ENCODE measurements at regions not wholly inside any gene's neighbourhood (a gene's known extent, or its start where the extent isn't known, plus 50 kb on each side); places are given as distances from the start of the nearest gene placed in this dataset.

DNA sequence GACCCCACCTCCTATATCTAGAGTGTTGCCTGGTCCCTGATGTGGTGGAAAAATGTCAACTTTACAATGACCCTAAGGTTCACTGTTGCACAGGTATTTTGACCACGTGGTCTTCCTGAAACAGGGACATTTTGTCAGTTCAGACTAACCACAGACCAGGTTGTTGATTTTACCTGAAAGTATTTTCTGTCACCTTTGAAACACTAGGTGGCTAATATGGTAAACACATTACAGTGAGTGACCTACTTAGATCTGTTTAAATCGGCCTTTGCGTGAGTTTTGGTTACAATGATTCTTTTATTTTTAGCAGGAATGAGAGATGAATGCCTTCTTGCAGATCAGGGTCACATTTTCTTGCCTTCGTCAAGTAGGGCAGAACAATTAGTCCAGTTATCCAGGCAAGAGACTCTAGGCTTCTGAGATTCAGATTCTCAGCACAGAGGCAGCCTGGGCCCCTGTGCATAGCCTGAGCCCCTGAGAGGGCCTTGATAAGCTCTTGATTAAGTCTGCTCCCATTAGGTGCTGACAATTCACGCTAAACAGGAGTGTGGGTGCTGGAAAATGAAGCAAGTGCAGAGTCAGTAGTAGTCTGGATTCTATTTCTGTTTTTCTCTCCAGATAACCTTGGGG, 226.2 kb downstream of the KCNS3 start:
- ATAC-seq (replicated peaks; ENCODE audit: extremely low read depth, poor library complexity, severe bottlenecking) (no peak), DNase-seq (ENCODE audit: low spot score in 2 of 2) (no peak)
- Mint-ChIP-seq H3K36me3 (ENCODE audit: insufficient read depth) (no peaks in the 10 kb centered on the region), H3K27ac (ENCODE audit: low read depth) (no peak overlapping the region), H3K4me3 (no peak overlapping the region), H3K27me3 (no peaks in the 10 kb centered on the region), H3K9me3 (no peaks in the 10 kb centered on the region), H3K4me1 (no peaks in the 10 kb centered on the region)

GRCh38 chr2:18096836-18097405, 218.5 kb downstream of the KCNS3 start:
- Mint-ChIP-seq H3K4me3 (no peak overlapping the region), H3K27ac (ENCODE audit: low read depth) (no peak overlapping the region), H3K4me1 (no peaks in the 10 kb centered on the region), H3K27me3 (no peaks in the 10 kb centered on the region), H3K36me3 (ENCODE audit: insufficient read depth) (peaks cover 2% of the 10 kb centered on the region), H3K9me3 (no peaks in the 10 kb centered on the region)
- ATAC-seq (replicated peaks; ENCODE audit: extremely low read depth, poor library complexity, severe bottlenecking) (no peak), DNase-seq (ENCODE audit: low spot score in 2 of 2) (no peak)

DNA sequence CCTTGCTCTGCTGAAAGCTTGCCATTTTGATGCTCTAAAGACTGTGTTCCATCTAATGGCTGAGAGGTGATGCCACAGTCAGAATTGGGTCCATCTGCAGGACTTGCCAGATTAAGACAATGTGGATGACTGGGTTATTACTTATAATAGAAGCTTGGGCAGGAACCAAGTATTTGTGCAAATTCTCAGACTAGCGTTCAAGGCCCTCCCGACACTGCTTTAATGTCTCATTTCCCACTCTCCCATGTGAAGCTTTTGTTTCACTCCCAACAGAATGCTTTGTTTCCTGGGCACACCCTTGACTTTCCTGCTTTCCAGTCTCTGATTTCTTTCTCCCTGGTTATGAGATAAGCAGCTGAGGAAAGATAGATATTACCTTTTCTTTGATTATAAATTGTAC, 215.8 kb downstream of the KCNS3 start:
- H3K4me1 Mint-ChIP-seq, result no peaks in the 10 kb centered on the region
- no peak overlapping the region for H3K4me3 Mint-ChIP-seq
- no peaks in the 10 kb centered on the region for H3K27me3 Mint-ChIP-seq
- no peaks in the 10 kb centered on the region for H3K9me3 Mint-ChIP-seq
- no peak for DNase-seq (ENCODE audit: low spot score in 2 of 2)
- H3K27ac Mint-ChIP-seq (ENCODE audit: low read depth), result no peak overlapping the region
- no peak for ATAC-seq (replicated peaks; ENCODE audit: extremely low read depth, poor library complexity, severe bottlenecking)
- peaks cover 2% of the 10 kb centered on the region for H3K36me3 Mint-ChIP-seq (ENCODE audit: insufficient read depth)

DNA sequence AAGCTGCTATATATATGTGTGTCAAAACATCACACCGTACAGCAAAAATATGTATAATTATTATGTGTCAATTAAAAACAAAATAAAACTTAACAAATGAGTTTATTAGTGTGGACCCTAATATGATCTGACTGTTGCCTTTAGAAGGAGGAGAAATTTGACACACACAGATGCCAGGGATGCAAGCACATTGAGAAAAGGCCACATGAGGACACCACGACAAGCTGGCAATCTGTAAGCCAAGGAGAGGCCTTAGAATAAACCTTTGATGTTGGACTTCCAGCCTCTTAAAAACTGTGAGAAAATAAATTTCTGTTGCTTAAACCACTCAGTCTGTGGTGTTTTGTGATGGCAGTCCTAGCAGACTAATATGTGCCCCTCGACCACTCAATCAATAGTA, 214.7 kb downstream of the KCNS3 start:
- no peaks in the 10 kb centered on the region for H3K4me1 Mint-ChIP-seq
- H3K27ac Mint-ChIP-seq (ENCODE audit: low read depth), result no peak overlapping the region
- no peak overlapping the region for H3K4me3 Mint-ChIP-seq
- H3K9me3 Mint-ChIP-seq, result no peaks in the 10 kb centered on the region
- H3K36me3 Mint-ChIP-seq (ENCODE audit: insufficient read depth), result peaks cover 2% of the 10 kb centered on the region
- DNase-seq (ENCODE audit: low spot score in 2 of 2) (no peak), ATAC-seq (replicated peaks; ENCODE audit: extremely low read depth, poor library complexity, severe bottlenecking) (no peak)
- H3K27me3 Mint-ChIP-seq, result peaks cover 5% of the 10 kb centered on the region

GRCh38 chr2:18092760-18093159, 214.3 kb downstream of the KCNS3 start:
- ATAC-seq (replicated peaks; ENCODE audit: extremely low read depth, poor library complexity, severe bottlenecking) (no peak), DNase-seq (ENCODE audit: low spot score in 2 of 2) (no peak)
- Mint-ChIP-seq H3K36me3 (ENCODE audit: insufficient read depth) (peaks cover 2% of the 10 kb centered on the region), H3K27me3 (peaks cover 9% of the 10 kb centered on the region), H3K4me1 (no peaks in the 10 kb centered on the region), H3K4me3 (no peak overlapping the region), H3K9me3 (no peaks in the 10 kb centered on the region), H3K27ac (ENCODE audit: low read depth) (no peak overlapping the region)

- DNase-seq (ENCODE audit: low spot score in 2 of 2) (no peak), ATAC-seq (replicated peaks; ENCODE audit: extremely low read depth, poor library complexity, severe bottlenecking) (no peak)
- no peak overlapping the region for H3K4me3 Mint-ChIP-seq
- no peaks in the 10 kb centered on the region for H3K9me3 Mint-ChIP-seq
- no peak overlapping the region for H3K27ac Mint-ChIP-seq (ENCODE audit: low read depth)
- H3K36me3 Mint-ChIP-seq (ENCODE audit: insufficient read depth), result no peaks in the 10 kb centered on the region
- no peaks in the 10 kb centered on the region for H3K4me1 Mint-ChIP-seq
- H3K27me3 Mint-ChIP-seq, result peaks cover 9% of the 10 kb centered on the region
Measured at GRCh38 chr2:18085593-18085992, 207.1 kb downstream of the KCNS3 start.

GRCh38 chr2:18084376-18084775, 205.9 kb downstream of the KCNS3 start:
- ATAC-seq (replicated peaks; ENCODE audit: extremely low read depth, poor library complexity, severe bottlenecking) (no peak), DNase-seq (ENCODE audit: low spot score in 2 of 2) (no peak)
- Mint-ChIP-seq H3K4me3 (no peak overlapping the region), H3K9me3 (peaks cover 2% of the 10 kb centered on the region), H3K36me3 (ENCODE audit: insufficient read depth) (no peaks in the 10 kb centered on the region), H3K27me3 (peaks cover 9% of the 10 kb centered on the region), H3K4me1 (no peaks in the 10 kb centered on the region), H3K27ac (ENCODE audit: low read depth) (no peak overlapping the region)

GRCh38 chr2:18083806-18084205, 205.3 kb downstream of the KCNS3 start:
- H3K27me3 Mint-ChIP-seq, result peaks cover 9% of the 10 kb centered on the region
- no peak for ATAC-seq (replicated peaks; ENCODE audit: extremely low read depth, poor library complexity, severe bottlenecking)
- DNase-seq (ENCODE audit: low spot score in 2 of 2), result no peak
- H3K9me3 Mint-ChIP-seq, result peaks cover 7% of the 10 kb centered on the region
- no peak overlapping the region for H3K4me3 Mint-ChIP-seq
- no peak overlapping the region for H3K27ac Mint-ChIP-seq (ENCODE audit: low read depth)
- no peaks in the 10 kb centered on the region for H3K4me1 Mint-ChIP-seq
- no peaks in the 10 kb centered on the region for H3K36me3 Mint-ChIP-seq (ENCODE audit: insufficient read depth)

DNA sequence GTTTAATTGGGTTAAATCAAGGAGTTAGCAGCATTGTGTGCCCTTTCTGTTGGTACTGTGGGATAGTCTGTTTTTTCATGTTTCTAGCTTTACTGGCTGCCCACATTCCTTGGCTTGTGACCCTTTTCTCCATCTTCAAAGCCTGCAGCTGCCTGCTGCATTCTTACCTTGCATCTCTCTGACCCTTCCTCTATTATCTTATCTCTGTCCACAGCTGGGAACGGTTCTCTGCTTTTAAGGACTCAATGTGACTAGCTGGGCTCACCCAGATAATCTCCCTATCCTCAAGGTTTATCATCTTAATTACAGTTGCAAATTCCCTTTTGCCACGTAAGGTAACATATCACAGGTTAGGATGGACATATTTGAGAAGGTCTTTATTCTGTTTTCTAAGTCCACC, 199.7 kb downstream of the KCNS3 start:
- DNase-seq (ENCODE audit: low spot score in 2 of 2), result no peak
- H3K4me3 Mint-ChIP-seq, result no peak overlapping the region
- H3K9me3 Mint-ChIP-seq, result peaks cover 14% of the 10 kb centered on the region
- H3K36me3 Mint-ChIP-seq (ENCODE audit: insufficient read depth), result no peaks in the 10 kb centered on the region
- H3K4me1 Mint-ChIP-seq, result no peaks in the 10 kb centered on the region
- ATAC-seq (replicated peaks; ENCODE audit: extremely low read depth, poor library complexity, severe bottlenecking), result no peak
- no peak overlapping the region for H3K27ac Mint-ChIP-seq (ENCODE audit: low read depth)
- no peaks in the 10 kb centered on the region for H3K27me3 Mint-ChIP-seq

GRCh38 chr2:18077704-18078103, 199.2 kb downstream of the KCNS3 start:
- Mint-ChIP-seq H3K4me1 (no peaks in the 10 kb centered on the region), H3K27ac (ENCODE audit: low read depth) (no peak overlapping the region), H3K4me3 (no peak overlapping the region), H3K36me3 (ENCODE audit: insufficient read depth) (no peaks in the 10 kb centered on the region), H3K27me3 (no peaks in the 10 kb centered on the region), H3K9me3 (peaks cover 14% of the 10 kb centered on the region)
- no peak for DNase-seq (ENCODE audit: low spot score in 2 of 2)
- no peak for ATAC-seq (replicated peaks; ENCODE audit: extremely low read depth, poor library complexity, severe bottlenecking)

DNA sequence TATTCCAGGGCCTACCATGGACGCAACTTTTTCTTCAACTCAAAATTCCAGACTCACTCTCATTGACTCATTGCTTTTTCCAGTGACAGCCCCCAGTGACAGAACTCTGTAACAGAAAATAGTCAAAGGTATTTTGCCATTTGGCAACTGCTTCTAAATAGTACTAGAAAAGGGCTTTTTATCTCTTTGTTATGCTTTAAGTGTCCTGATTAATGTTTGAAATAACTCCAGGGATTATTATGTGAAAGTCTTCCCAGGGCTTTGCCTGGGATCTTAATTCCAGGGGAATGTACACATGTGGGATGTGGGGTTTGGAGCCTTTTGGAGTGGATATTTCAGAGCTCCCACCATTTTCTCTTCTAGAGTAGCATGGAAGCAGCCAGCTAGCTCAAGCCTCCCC, 198.8 kb downstream of the KCNS3 start:
- Mint-ChIP-seq H3K4me3 (no peak overlapping the region), H3K27me3 (no peaks in the 10 kb centered on the region), H3K36me3 (ENCODE audit: insufficient read depth) (no peaks in the 10 kb centered on the region), H3K4me1 (no peaks in the 10 kb centered on the region), H3K9me3 (peaks cover 14% of the 10 kb centered on the region), H3K27ac (ENCODE audit: low read depth) (no peak overlapping the region)
- no peak for DNase-seq (ENCODE audit: low spot score in 2 of 2)
- no peak for ATAC-seq (replicated peaks; ENCODE audit: extremely low read depth, poor library complexity, severe bottlenecking)

DNA sequence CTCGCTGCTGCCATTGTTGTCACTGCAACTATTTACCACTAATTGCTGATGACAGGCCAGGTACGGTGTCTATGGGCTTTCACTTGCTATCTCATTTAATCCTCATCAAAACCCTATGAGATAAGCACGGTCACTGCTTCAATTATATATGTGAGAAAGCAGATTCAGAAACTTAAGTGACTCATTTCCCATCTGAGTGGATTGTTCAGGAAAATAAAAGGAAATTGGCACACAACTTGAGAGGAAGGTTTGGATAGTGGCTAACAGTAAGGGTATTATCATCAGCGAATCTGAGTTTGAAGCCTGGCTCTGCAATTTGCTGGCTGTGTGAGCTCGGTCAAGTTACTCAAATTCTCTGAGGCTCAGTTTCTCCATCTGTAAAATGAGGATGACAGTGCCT, 196.0 kb downstream of the KCNS3 start:
- peaks cover 13% of the 10 kb centered on the region for H3K9me3 Mint-ChIP-seq
- H3K27me3 Mint-ChIP-seq, result no peaks in the 10 kb centered on the region
- no peaks in the 10 kb centered on the region for H3K36me3 Mint-ChIP-seq (ENCODE audit: insufficient read depth)
- ATAC-seq (replicated peaks; ENCODE audit: extremely low read depth, poor library complexity, severe bottlenecking) (no peak), DNase-seq (ENCODE audit: low spot score in 2 of 2) (no peak)
- no peak overlapping the region for H3K4me3 Mint-ChIP-seq
- no peaks in the 10 kb centered on the region for H3K4me1 Mint-ChIP-seq
- no peak overlapping the region for H3K27ac Mint-ChIP-seq (ENCODE audit: low read depth)

DNA sequence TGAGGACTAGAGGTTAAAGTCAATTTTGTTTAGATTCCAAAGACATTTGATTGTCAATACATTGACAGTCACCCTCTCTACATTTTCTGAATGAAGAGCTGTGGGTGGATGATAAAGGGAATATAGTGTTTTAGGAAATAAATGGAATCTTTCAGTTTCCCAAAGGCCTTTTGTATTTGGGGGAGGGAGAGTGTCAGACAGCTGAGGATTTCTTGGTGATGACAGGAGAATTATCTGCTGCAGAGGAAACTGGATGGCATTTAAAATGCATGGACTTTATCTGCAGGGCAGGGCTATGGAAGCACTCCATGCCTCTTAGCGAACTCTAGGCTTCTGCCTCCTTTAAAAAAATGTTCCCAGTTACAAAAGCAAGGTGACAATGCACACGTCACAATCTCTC, 195.1 kb downstream of the KCNS3 start:
- ATAC-seq (replicated peaks; ENCODE audit: extremely low read depth, poor library complexity, severe bottlenecking) (no peak), DNase-seq (ENCODE audit: low spot score in 2 of 2) (no peak)
- Mint-ChIP-seq H3K4me1 (no peaks in the 10 kb centered on the region), H3K4me3 (no peak overlapping the region), H3K27ac (ENCODE audit: low read depth) (no peak overlapping the region), H3K9me3 (peaks cover 6% of the 10 kb centered on the region), H3K36me3 (ENCODE audit: insufficient read depth) (no peaks in the 10 kb centered on the region), H3K27me3 (no peaks in the 10 kb centered on the region)

Measured in central memory CD8-positive, alpha-beta T cell (primary cell).